ENCODE measurements at regions not wholly inside any gene's neighbourhood (a gene's known extent, or its start where the extent isn't known, plus 50 kb on each side); places are given as distances from the start of the nearest gene placed in this dataset.

DNA sequence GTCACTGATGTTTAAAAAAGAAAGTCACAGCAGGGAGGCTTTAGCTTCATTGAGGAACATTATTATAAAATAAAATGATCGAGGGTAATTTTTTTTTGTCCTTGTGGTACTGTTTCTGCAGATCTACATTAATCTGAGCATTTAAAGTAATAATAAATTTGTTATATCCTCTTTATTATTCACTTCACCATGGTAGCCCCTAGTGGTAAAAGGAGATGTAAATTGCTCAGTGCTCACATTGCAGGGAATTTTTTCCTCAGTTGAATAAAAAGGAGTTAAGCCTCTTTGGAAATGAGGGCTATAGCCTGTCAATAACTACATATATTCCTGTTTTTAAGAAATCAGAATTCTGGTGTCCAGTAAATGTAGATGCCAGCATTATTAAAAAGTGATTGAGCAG lies 99.7 kb upstream of the VPREB1 start:
- no peak for DNase-seq

DNA sequence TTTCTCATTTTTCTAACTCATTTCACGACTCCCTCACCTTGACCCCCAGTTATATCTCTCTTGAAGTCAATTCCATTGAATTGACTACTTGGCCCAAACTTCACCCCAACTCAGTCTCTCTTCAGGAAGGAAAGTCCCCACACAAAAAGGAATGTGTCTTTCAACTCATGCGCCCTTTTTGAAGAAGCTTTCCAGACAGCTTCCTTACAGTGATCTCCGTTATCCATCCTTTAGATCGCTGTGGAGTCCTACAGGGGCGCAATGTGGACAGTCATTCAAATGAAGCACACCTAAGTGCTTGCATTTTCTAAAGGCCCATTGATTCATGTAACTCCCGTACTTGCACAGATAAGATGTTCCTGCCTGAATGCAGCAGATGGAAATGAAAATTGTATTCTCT lies 101.1 kb upstream of the VPREB1 start:
- no peak for DNase-seq

GRCh38 chr22:22142661-22143060 lies 101.9 kb upstream of the VPREB1 start:
- no peak for DNase-seq

DNA sequence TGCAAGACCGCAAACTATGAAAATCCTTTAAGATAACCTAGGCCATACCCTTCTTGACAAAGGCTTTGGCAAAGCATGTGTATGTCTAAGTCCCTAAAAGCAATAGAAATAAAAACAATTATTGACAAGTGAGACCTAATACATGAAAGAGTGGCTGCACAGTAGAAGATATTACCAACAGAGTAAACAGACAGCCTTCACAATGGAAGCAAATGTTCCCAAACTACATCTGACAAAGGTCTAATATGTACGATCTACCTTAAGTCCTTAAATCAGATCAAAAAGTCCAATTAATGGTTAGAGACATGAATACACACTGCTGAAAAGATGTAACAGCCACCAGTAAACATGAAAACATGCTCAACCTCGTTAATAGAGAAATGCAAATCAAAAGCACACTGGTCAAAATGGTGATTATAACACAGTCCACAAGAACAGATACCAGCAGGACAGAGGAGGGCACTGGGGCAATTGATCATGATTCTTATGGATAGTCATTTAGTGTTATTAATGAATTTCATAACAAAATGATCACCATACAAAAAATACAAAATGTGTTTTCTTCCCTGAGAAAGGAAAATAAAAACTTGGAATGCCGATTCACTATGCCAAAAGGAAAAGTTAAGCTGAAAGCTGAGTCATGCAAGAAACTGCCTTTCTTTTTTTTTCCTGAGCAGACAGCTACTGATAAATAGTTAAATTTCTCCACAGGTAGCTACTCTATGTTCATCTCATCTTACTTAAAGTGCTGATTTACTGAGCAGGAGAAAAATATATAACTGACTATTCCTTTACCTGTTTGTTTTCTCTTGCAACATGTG lies 102.6 kb upstream of the VPREB1 start:
- no peak for DNase-seq

DNA sequence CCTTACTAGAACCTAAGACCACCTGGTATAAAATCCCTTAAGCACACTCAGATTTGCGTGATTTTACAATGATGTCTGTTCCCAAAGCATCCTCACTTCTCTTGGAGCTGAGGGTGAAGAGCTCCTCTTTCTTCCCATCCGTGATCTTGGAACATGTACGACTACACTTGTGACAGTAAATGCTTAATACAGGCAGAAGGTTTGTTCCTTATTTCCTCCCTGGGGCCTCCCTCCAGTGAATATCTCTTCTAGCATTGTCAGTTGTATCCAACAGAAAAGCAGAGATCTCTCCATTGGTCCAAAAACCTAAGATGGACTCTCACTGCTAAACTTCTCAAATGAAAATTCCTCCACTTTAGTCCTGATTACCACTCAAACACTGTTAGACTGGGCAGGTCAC lies 103.6 kb upstream of the VPREB1 start:
- no peak for DNase-seq

DNA sequence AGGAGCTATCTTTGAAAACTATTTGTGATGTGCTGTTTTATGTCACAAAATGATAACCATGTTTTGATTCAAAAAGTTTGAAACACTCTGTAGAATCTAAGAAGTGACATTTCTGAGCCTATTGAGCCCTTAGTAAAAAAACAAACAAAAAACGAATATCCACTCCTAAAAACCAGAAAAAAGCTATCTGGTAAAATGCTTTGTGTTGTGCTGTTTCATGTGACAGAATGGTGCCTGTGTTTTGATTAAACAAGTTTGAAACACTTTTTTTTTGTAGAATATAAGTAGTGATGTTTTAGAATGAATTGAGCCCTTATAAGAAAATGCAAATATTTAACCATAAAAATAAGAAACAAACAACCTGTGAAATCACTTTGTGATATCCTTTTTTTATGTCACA lies 105.2 kb upstream of the VPREB1 start:
- no peak for DNase-seq

GRCh38 chr22:22138915-22139314 lies 105.7 kb upstream of the VPREB1 start:
- no peak for DNase-seq

- no peak for DNase-seq
These were observed 106.7 kb upstream of the VPREB1 start for GRCh38 chr22:22137891-22138290.

- DNase-seq = no peak
These were observed 110.7 kb upstream of the VPREB1 start for GRCh38 chr22:22133910-22134309.

DNA sequence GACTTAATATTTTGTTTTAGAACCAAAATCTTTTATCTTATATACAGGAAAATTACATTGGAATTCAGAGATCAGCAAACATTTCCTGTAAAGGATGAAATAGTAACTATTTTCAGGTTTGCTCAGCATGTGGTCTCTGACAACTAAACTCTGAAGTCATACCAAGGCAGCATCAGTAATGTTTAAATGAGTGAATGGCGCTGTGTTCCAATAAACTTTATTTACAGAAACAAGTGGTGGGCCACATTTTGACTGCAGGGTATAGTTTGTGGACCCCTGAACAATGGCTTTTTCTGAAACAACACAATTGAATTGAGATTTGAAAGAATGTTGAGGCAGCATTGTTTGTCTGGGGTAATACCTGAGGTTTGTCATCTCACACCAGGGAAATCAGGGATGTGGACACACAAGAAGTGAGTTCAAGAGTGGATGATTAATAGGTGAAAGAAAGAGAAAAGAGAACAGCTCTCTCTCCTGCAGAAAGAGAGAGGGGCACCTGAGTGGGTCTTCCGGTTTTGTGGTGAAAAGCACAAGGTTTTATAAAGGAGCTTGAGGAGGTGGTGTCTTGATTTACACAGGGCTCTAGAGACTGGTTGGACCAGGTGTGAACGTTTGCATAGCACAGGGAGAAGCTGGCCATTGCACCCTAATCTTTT lies 113.5 kb upstream of the VPREB1 start:
- DNase-seq = no peak

DNA sequence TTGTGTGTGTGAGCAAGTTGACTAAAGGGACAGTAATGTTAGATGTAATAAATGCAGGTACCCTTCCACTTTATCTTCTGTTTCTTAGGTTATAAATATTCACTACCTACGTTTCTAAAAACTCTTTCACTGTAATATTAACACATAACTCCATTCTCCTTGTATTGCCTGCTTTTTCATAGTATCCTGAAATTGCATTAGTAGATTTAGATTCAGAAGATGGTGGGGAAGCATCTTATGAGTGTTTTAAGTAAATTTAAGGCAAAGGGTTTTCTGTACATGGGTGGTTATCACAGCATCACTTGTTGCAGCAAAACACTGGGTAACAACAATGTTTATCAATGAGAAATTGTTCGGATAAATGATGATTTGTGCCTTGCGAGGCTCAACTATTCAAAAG lies 115.2 kb upstream of the VPREB1 start:
- DNase-seq = no peak

GRCh38 chr22:22128440-22128839 lies 116.1 kb upstream of the VPREB1 start:
- no peak for DNase-seq

DNA sequence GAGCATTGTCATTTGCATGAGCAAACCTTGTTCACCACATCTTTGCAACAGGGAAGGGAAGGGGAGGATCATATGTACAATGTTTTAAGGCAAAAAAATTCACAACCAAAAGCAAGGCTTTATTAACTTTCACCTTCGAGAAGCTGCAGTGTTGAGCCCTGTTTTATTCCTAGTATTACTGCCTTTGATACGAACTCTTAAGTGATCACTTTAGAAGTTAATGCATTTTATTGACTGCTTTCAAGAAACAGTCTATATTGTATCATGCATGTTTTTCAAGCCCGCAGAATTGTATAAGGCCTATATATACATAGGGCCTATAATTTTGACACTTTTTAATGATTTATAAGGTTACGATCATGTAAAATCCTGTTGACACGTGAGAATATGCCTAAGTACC lies 117.5 kb upstream of the VPREB1 start:
- DNase-seq = no peak

- DNase-seq = no peak
These were observed 118.8 kb upstream of the VPREB1 start for GRCh38 chr22:22125579-22126468.

DNA sequence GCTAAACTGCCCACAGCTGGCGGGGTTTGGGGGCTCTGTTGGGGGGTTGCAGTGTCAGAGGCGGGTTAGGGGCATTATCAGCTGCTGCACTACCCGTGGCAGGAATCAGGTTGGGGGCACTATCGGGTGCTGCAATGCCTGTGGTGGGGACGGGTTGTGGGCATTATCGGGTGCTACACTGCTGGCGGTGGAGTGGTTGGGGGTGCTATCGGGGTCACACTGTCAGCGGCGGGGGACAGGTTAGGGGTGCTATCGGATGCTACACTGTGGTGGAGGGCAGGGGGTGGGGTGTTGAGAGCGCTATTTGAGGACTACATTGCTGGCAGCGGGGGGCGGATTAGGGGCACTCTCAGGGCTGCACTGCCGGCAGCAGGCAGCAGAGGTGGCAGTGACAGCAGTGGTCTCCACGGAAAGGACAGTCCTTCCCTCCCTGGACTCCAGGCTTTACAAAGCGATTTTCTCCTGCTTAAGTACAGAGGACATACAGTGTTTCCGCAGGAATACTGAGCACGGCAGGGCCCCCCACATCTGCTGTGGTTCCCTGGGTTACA lies 119.5 kb upstream of the VPREB1 start:
- no peak for DNase-seq

GRCh38 chr22:22124374-22124773 lies 120.2 kb upstream of the VPREB1 start:
- no peak for DNase-seq

- DNase-seq = no peak
These were observed 120.7 kb upstream of the VPREB1 start for GRCh38 chr22:22123960-22124278.

GRCh38 chr22:22123118-22123959 lies 121.2 kb upstream of the VPREB1 start:
- no peak for DNase-seq

- no peak for DNase-seq
These were observed 122.1 kb upstream of the VPREB1 start for GRCh38 chr22:22122348-22123117.

DNA sequence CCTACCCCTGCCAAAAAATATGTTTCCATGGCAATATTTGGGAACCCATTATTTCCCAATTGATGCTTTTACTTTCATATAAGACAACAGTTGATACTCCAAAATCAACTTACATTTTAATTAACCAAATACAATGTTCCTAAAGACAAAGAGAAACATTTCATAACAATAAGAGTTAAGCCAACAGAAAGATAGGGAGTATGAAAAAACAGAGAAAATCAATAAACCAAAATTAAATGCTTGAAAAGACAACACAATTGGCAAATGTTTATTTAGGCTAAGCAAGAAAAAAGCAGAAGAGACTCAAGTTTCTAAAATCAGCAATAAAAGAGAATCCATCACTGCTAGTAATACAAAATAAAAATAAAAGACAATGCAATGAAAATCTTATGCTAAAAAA lies 123.1 kb upstream of the VPREB1 start:
- DNase-seq = no peak

DNA sequence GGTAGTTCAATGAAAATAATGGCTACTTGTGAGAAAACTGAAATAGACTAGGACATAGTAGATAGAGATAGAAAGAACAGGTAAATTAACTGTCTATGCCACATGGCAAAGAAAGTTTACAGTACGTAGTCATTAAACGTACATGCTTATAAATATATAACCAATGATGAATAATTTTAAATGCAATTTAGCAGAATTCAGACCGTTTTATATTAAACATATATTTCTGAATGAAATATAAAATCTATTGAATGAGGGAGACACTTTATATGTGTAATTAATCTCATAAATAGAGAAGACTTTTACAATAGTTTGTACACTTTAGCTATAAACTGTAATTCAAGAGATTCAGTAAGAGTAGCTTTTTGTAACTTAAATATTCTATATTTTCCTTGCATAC lies 124.4 kb upstream of the VPREB1 start:
- no peak for DNase-seq

GRCh38 chr22:22118987-22119386 lies 125.6 kb upstream of the VPREB1 start:
- no peak for DNase-seq

Data from central memory CD4-positive, alpha-beta T cell (primary cell).